Peyer's patch (tissue), 4 donors: ENCODE measurements at regions not wholly inside any gene's neighbourhood (a gene's known extent, or its start where the extent isn't known, plus 50 kb on each side); places are given as distances from the start of the nearest gene placed in this dataset.
"Not testable (repeated sequence)": the region's sequence is repeated elsewhere in the genome, so short reads cannot be mapped to it uniquely, and the experiment has no call there.

Source experiments
- DNase-seq, 3 donors: peaks; one replicate each; pipeline ENCODE4 v3.0.0-alpha.2; 2017 to 2019
- H3K27ac ChIP-seq, 4 donors: fragments of 200-600 bp; sonication (generic); one replicate each; pipeline ENCODE4 v1.5.1; 2016 to 2019
- H3K27me3 ChIP-seq, 2 donors: fragments of 200-600 bp; sonication (generic); one replicate each; pipeline ENCODE4 v1.5.1; 2019
- H3K36me3 ChIP-seq, 3 donors: fragments of 200-600 bp; sonication (generic); one replicate each; pipeline ENCODE4 v1.5.1; 2016 to 2019
- H3K4me1 ChIP-seq, 4 donors: fragments of 200-600 bp; sonication (generic); one replicate each; pipeline ENCODE4 v1.5.1; 2016 to 2019
- H3K4me3 ChIP-seq, 4 donors: fragments of 200-600 bp; sonication (generic); 1 replicate in 3 of 4; 2 replicates in 1 of 4; pipeline ENCODE4 v1.5.1; 2016 to 2019; ENCODE audit warnings: mild to moderate bottlenecking in 1 of 4
- H3K9me3 ChIP-seq, 4 donors: fragments of 200-600 bp; sonication (generic); one replicate each; pipeline ENCODE4 v1.5.1; 2016 to 2019; ENCODE audit warnings: mild to moderate bottlenecking in 1 of 4
- CTCF ChIP-seq, 6 experiments: fragments of 450-650 bp in 4 of 6; fragments of 200-600 bp in 2 of 6; sonication (generic) in 1 of 6; IDR thresholded peaks; one replicate each; pipeline ENCODE4 v1.5.1; 2017 to 2019; ENCODE audit warnings: antibody characterized with exemption in 6 of 6, mild to moderate bottlenecking in 3 of 6, moderate library complexity in 1 of 6
- POLR2A ChIP-seq, 2 donors: fragments of 450-650 bp; IDR thresholded peaks; one replicate each; pipeline ENCODE4 v1.5.1; 2017; ENCODE audit warnings: antibody characterized with exemption in 2 of 2, mild to moderate bottlenecking in 2 of 2, moderate library complexity in 2 of 2

GRCh38 chr4:101418055-101418454, 70.7 kb upstream of the PPP3CA start:
- Histone ChIP-seq H3K27me3 (no peaks in the 10 kb centered on the region), H3K9me3 (no peaks in the 10 kb centered on the region), H3K4me1 (peaks cover 0 to 9% (median 0%) of the 10 kb centered on the region in 4 donors), H3K27ac (no peak overlapping the region), H3K36me3 (no peaks in the 10 kb centered on the region), H3K4me3 (no peak overlapping the region)
- TF ChIP-seq CTCF (IDR thresholded peaks at IDR 0.05) (no peak), POLR2A (IDR thresholded peaks at IDR 0.05) (no peak)
- peak in 2 of 3 donors; percentile 65 to 85 for DNase-seq

- H3K27me3 ChIP-seq, result no peaks in the 10 kb centered on the region
- H3K36me3 ChIP-seq, result no peaks in the 10 kb centered on the region
- H3K4me3 ChIP-seq, result no peak overlapping the region
- no peak overlapping the region for H3K27ac ChIP-seq
- no peak for DNase-seq
- no peaks in the 10 kb centered on the region for H3K9me3 ChIP-seq
- H3K4me1 ChIP-seq, result peaks cover 0 to 9% (median 0%) of the 10 kb centered on the region in 4 donors
- TF ChIP-seq POLR2A (IDR thresholded peaks at IDR 0.05) (no peak), CTCF (IDR thresholded peaks at IDR 0.05) (no peak)
Measured at GRCh38 chr4:101417046-101417445, 69.7 kb upstream of the PPP3CA start.

- H3K27me3 ChIP-seq, result no peaks in the 10 kb centered on the region
- no peak for TF ChIP-seq POLR2A (IDR thresholded peaks at IDR 0.05)
- TF ChIP-seq CTCF (IDR thresholded peaks at IDR 0.05), result no peak
- no peak overlapping the region for H3K27ac ChIP-seq
- DNase-seq, result no peak
- H3K4me1 ChIP-seq, result peaks cover 0 to 9% (median 0%) of the 10 kb centered on the region in 4 donors
- H3K9me3 ChIP-seq, result no peaks in the 10 kb centered on the region
- H3K4me3 ChIP-seq, result no peak overlapping the region
- no peaks in the 10 kb centered on the region for H3K36me3 ChIP-seq
Measured at GRCh38 chr4:101415962-101416361, 68.6 kb upstream of the PPP3CA start.

- H3K27me3 ChIP-seq, result no peaks in the 10 kb centered on the region
- no peaks in the 10 kb centered on the region for H3K36me3 ChIP-seq
- no peak overlapping the region for H3K4me3 ChIP-seq
- H3K4me1 ChIP-seq, result peaks cover 0 to 4% (median 0%) of the 10 kb centered on the region in 4 donors
- TF ChIP-seq POLR2A (IDR thresholded peaks at IDR 0.05) (no peak), CTCF (IDR thresholded peaks at IDR 0.05) (no peak)
- no peak for DNase-seq
- no peak overlapping the region for H3K27ac ChIP-seq
- H3K9me3 ChIP-seq, result no peaks in the 10 kb centered on the region
Measured at GRCh38 chr4:101414496-101414895, 67.2 kb upstream of the PPP3CA start.

GRCh38 chr4:101411926-101412325, 64.6 kb upstream of the PPP3CA start:
- no peak for DNase-seq
- Histone ChIP-seq H3K27me3 (no peaks in the 10 kb centered on the region), H3K4me3 (no peak overlapping the region), H3K9me3 (no peaks in the 10 kb centered on the region), H3K36me3 (no peaks in the 10 kb centered on the region), H3K27ac (no peak overlapping the region), H3K4me1 (no peaks in the 10 kb centered on the region)
- TF ChIP-seq CTCF (IDR thresholded peaks at IDR 0.05), result no peak
- TF ChIP-seq POLR2A (IDR thresholded peaks at IDR 0.05), result no peak

- not testable (repeated sequence) for H3K4me3 ChIP-seq, H3K4me1 ChIP-seq, H3K36me3 ChIP-seq, H3K27me3 ChIP-seq, H3K27ac ChIP-seq, DNase-seq, H3K9me3 ChIP-seq
Measured at GRCh38 chr4:101411281-101411910, 64.1 kb upstream of the PPP3CA start.
